ENCODE measurements at regions not wholly inside any gene's neighbourhood (a gene's known extent, or its start where the extent isn't known, plus 50 kb on each side); places are given as distances from the start of the nearest gene placed in this dataset.

GRCh38 chr9:117869287-117869686 lies 165.1 kb downstream of the TLR4 start:
- H3K9ac ChIP-seq (ENCODE audit: low read length in 3 of 3): no peak overlapping the region
- no peak overlapping the region for H3K27ac ChIP-seq (ENCODE audit: low read depth in 2 of 2, low read length in 2 of 2)
- H3K27me3 ChIP-seq (ENCODE audit: control insufficient read depth, insufficient read depth, low read length): no peaks in the 10 kb centered on the region
- H3K36me3 ChIP-seq (ENCODE audit: control insufficient read depth in 2 of 3, insufficient read depth in 3 of 3, low read length in 3 of 3): no peaks in the 10 kb centered on the region
- H3K4me1 ChIP-seq (ENCODE audit: control insufficient read depth in 2 of 3, insufficient read depth in 2 of 3, low read depth in 1 of 3, low read length in 3 of 3): no peaks in the 10 kb centered on the region
- no peak for TF ChIP-seq CTCF (IDR thresholded peaks at IDR 0.05; ENCODE audit: borderline replicate concordance, extremely low read depth, insufficient read depth)
- intact Hi-C loops (cut with DNase I): no loop called here
- FAIRE-seq (no peak), DNase-seq (no peak)
- no peak overlapping the region for H3K4me3 ChIP-seq (ENCODE audit: low read length in 3 of 3)
- H3K9me3 ChIP-seq (ENCODE audit: control insufficient read depth in 2 of 3, insufficient read depth in 1 of 3, low read length in 3 of 3): no peaks in the 10 kb centered on the region

- no peak for TF ChIP-seq CTCF (IDR thresholded peaks at IDR 0.05; ENCODE audit: borderline replicate concordance, extremely low read depth, insufficient read depth)
- FAIRE-seq (no peak), DNase-seq (no peak)
Observed at GRCh38 chr9:117869712-117870111, 165.5 kb downstream of the TLR4 start.

GRCh38 chr9:117873664-117874063 lies 169.5 kb downstream of the TLR4 start:
- H3K4me3 ChIP-seq (ENCODE audit: low read length in 3 of 3): no peak overlapping the region
- H3K36me3 ChIP-seq (ENCODE audit: control insufficient read depth in 2 of 3, insufficient read depth in 3 of 3, low read length in 3 of 3): no peaks in the 10 kb centered on the region
- H3K27ac ChIP-seq (ENCODE audit: low read depth in 2 of 2, low read length in 2 of 2): no peak overlapping the region
- no peak overlapping the region for H3K9ac ChIP-seq (ENCODE audit: low read length in 3 of 3)
- no peak for FAIRE-seq
- H3K27me3 ChIP-seq (ENCODE audit: control insufficient read depth, insufficient read depth, low read length): no peaks in the 10 kb centered on the region
- no peaks in the 10 kb centered on the region for H3K9me3 ChIP-seq (ENCODE audit: control insufficient read depth in 2 of 3, insufficient read depth in 1 of 3, low read length in 3 of 3)
- no peaks in the 10 kb centered on the region for H3K4me1 ChIP-seq (ENCODE audit: control insufficient read depth in 2 of 3, insufficient read depth in 2 of 3, low read depth in 1 of 3, low read length in 3 of 3)
- no peak for DNase-seq
- TF ChIP-seq CTCF (IDR thresholded peaks at IDR 0.05; ENCODE audit: borderline replicate concordance, extremely low read depth, insufficient read depth): no peak
- intact Hi-C loops (cut with DNase I): no loop called here

More at GRCh38 chr9:117869712-117870111, 165.5 kb downstream of the TLR4 start:
- Histone ChIP-seq H3K36me3 (ENCODE audit: control insufficient read depth in 2 of 3, insufficient read depth in 3 of 3, low read length in 3 of 3) (no peaks in the 10 kb centered on the region), H3K4me3 (ENCODE audit: low read length in 3 of 3) (no peak overlapping the region), H3K27me3 (ENCODE audit: control insufficient read depth, insufficient read depth, low read length) (no peaks in the 10 kb centered on the region), H3K9me3 (ENCODE audit: control insufficient read depth in 2 of 3, insufficient read depth in 1 of 3, low read length in 3 of 3) (no peaks in the 10 kb centered on the region), H3K4me1 (ENCODE audit: control insufficient read depth in 2 of 3, insufficient read depth in 2 of 3, low read depth in 1 of 3, low read length in 3 of 3) (no peaks in the 10 kb centered on the region), H3K9ac (ENCODE audit: low read length in 3 of 3) (no peak overlapping the region), H3K27ac (ENCODE audit: low read depth in 2 of 2, low read length in 2 of 2) (no peak overlapping the region)
- intact Hi-C loops (cut with DNase I): no loop called here

GRCh38 chr9:117875886-117876285 lies 171.7 kb downstream of the TLR4 start:
- no peak overlapping the region for H3K9ac ChIP-seq (ENCODE audit: low read length in 3 of 3)
- no peak for TF ChIP-seq CTCF (IDR thresholded peaks at IDR 0.05; ENCODE audit: borderline replicate concordance, extremely low read depth, insufficient read depth)
- H3K4me1 ChIP-seq (ENCODE audit: control insufficient read depth in 2 of 3, insufficient read depth in 2 of 3, low read depth in 1 of 3, low read length in 3 of 3): no peaks in the 10 kb centered on the region
- H3K9me3 ChIP-seq (ENCODE audit: control insufficient read depth in 2 of 3, insufficient read depth in 1 of 3, low read length in 3 of 3): no peaks in the 10 kb centered on the region
- H3K4me3 ChIP-seq (ENCODE audit: low read length in 3 of 3): no peak overlapping the region
- DNase-seq (no peak), FAIRE-seq (no peak)
- intact Hi-C loops (cut with DNase I): no loop called here
- H3K36me3 ChIP-seq (ENCODE audit: control insufficient read depth in 2 of 3, insufficient read depth in 3 of 3, low read length in 3 of 3): no peaks in the 10 kb centered on the region
- H3K27ac ChIP-seq (ENCODE audit: low read depth in 2 of 2, low read length in 2 of 2): no peak overlapping the region
- no peaks in the 10 kb centered on the region for H3K27me3 ChIP-seq (ENCODE audit: control insufficient read depth, insufficient read depth, low read length)
